Central memory CD8-positive, alpha-beta T cell (primary cell): ENCODE measurements at regions not wholly inside any gene's neighbourhood (a gene's known extent, or its start where the extent isn't known, plus 50 kb on each side); places are given as distances from the start of the nearest gene placed in this dataset.

Experiments used
- ATAC-seq: fragments of 150-1000 bp; cut with Tn5 transposase; replicated peaks from 2 replicates; pipeline ENCODE4 v1.10.0; 2022; ENCODE audit warnings: mild to moderate bottlenecking, moderate FRiP score, moderate number of reproducible peaks; ENCODE audit not compliant: poor library complexity, severe bottlenecking; ENCODE audit errors: extremely low read depth
- DNase-seq, 2 donors: peaks; one replicate each; pipeline ENCODE4 v3.0.0; 2021; ENCODE audit warnings: low spot score in 2 of 2
- H3K27ac Mint-ChIP-seq: one replicate; pipeline ENCODE4 v1.8.0; 2022; ENCODE audit warnings: low read depth, mild to moderate bottlenecking, moderate library complexity, mixed read lengths
- H3K27me3 Mint-ChIP-seq: one replicate; pipeline ENCODE4 v1.8.0; 2022; ENCODE audit warnings: mixed read lengths
- H3K36me3 Mint-ChIP-seq: one replicate; pipeline ENCODE4 v1.8.0; 2022; ENCODE audit warnings: mild to moderate bottlenecking, moderate library complexity, mixed read lengths; ENCODE audit not compliant: insufficient read depth
- H3K4me1 Mint-ChIP-seq: one replicate; pipeline ENCODE4 v1.8.0; 2022; ENCODE audit warnings: mixed read lengths
- H3K4me3 Mint-ChIP-seq: one replicate; pipeline ENCODE4 v1.8.0; 2022; ENCODE audit warnings: mild to moderate bottlenecking, moderate library complexity, mixed read lengths
- H3K9me3 Mint-ChIP-seq: one replicate; pipeline ENCODE4 v1.8.0; 2022; ENCODE audit warnings: mixed read lengths

GRCh38 chr2:64227603-64228125 is 83.4 kb upstream of the PELI1 start:
- no peaks in the 10 kb centered on the region for H3K9me3 Mint-ChIP-seq
- H3K27ac Mint-ChIP-seq: no peak overlapping the region

GRCh38 chr2:64228126-64228678 is 84.0 kb upstream of the PELI1 start:
- peak overlapping the region; percentile 69 for H3K4me3 Mint-ChIP-seq
- H3K27me3 Mint-ChIP-seq: peaks cover 56% of the 10 kb centered on the region
- no peak overlapping the region for H3K27ac Mint-ChIP-seq
- H3K36me3 Mint-ChIP-seq: peaks cover 2% of the 10 kb centered on the region
- DNase-seq (no peak), ATAC-seq (peak; percentile 52)
- no peaks in the 10 kb centered on the region for H3K9me3 Mint-ChIP-seq
- H3K4me1 Mint-ChIP-seq: peaks cover 11% of the 10 kb centered on the region

More at GRCh38 chr2:64227603-64228125, 83.4 kb upstream of the PELI1 start:
- Mint-ChIP-seq H3K4me1 (peaks cover 11% of the 10 kb centered on the region), H3K27me3 (peaks cover 55% of the 10 kb centered on the region), H3K4me3 (peak overlapping the region; percentile 69), H3K36me3 (peaks cover 2% of the 10 kb centered on the region)
- no peak for DNase-seq
- no peak for ATAC-seq

DNA sequence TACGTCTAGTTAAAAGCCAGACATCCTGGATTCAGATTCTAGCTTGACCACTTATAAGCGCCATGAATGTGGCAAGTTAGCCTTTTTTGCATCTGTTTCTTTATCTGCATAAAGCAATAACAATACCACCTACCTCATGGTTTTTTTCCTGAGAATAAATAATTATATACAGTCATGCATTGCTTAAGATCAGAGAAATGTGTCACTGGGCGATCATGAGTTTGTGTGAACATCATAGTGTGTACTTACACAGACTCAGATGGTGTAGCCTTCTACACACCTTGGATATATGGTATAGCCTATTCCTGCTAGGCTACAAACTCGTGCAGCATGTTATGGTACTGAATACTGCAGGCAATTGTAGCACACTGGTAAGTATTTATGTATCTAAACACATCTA is 84.7 kb upstream of the PELI1 start:
- ATAC-seq (no peak), DNase-seq (no peak)
- Mint-ChIP-seq H3K27me3 (peaks cover 56% of the 10 kb centered on the region), H3K4me1 (peaks cover 11% of the 10 kb centered on the region), H3K9me3 (no peaks in the 10 kb centered on the region), H3K27ac (no peak overlapping the region), H3K36me3 (peaks cover 2% of the 10 kb centered on the region), H3K4me3 (peak overlapping the region; percentile 69)

- no peaks in the 10 kb centered on the region for H3K9me3 Mint-ChIP-seq
- H3K27ac Mint-ChIP-seq: no peak overlapping the region
- peaks cover 56% of the 10 kb centered on the region for H3K27me3 Mint-ChIP-seq
- ATAC-seq (no peak), DNase-seq (no peak)
- peaks cover 2% of the 10 kb centered on the region for H3K36me3 Mint-ChIP-seq
- no peak overlapping the region for H3K4me3 Mint-ChIP-seq
- H3K4me1 Mint-ChIP-seq: peaks cover 11% of the 10 kb centered on the region
Measured at GRCh38 chr2:64230540-64230939, 86.3 kb upstream of the PELI1 start.

- Mint-ChIP-seq H3K36me3 (peaks cover 2% of the 10 kb centered on the region), H3K9me3 (no peaks in the 10 kb centered on the region), H3K27ac (no peak overlapping the region), H3K4me1 (peaks cover 11% of the 10 kb centered on the region), H3K4me3 (no peak overlapping the region), H3K27me3 (peaks cover 55% of the 10 kb centered on the region)
- DNase-seq (no peak), ATAC-seq (no peak)
Measured at GRCh38 chr2:64232266-64232665, 88.0 kb upstream of the PELI1 start.

DNA sequence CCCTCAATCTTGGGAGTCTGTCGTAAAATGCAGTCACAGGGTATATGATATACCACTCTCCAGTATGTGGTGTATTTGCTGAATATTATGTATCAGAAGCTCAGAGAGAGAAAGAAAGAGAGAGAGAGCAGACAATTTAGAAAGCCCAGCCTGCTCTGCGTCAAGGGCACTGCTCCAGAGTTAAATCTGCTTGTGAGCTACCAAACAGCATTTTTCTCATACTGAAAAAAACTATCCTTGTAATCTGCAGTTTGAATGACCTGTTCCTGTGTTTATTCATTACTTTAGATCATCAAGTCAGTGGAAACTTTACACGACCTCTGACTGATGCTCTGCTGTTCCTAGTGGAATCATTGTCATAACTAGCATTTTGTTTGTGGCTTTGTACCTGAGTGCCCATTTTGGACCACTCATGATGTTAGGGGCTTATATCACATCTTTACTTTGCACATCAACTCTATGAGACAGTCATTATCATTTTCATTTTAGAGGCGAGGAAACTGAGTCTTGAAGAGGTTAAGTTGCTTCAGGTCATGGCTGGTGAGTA is 89.2 kb upstream of the PELI1 start:
- Mint-ChIP-seq H3K36me3 (no peaks in the 10 kb centered on the region), H3K9me3 (no peaks in the 10 kb centered on the region), H3K27ac (no peak overlapping the region), H3K27me3 (peaks cover 43% of the 10 kb centered on the region), H3K4me3 (no peak overlapping the region), H3K4me1 (peaks cover 6% of the 10 kb centered on the region)
- ATAC-seq: no peak
- no peak for DNase-seq

DNA sequence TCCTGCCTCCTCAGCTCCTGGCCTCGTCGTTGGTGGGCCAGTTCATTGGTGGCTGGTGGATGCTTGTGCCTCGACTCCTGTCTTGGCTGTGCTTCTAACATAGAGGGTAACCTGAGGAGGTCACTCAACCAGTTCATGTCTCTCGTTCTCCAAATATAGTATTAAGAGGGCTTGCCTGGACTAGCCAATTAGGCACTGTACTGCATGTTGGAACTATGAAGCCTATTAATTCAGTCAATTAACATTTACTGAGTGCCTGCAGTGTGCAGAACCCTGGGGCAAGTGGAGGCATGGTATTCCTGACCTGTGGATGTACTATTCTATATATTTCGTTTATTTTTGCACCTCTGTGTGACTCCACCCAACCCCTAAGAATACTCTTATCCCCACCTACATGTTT is 89.9 kb upstream of the PELI1 start:
- no peak overlapping the region for H3K4me3 Mint-ChIP-seq
- H3K27ac Mint-ChIP-seq: no peak overlapping the region
- H3K27me3 Mint-ChIP-seq: peaks cover 36% of the 10 kb centered on the region
- H3K36me3 Mint-ChIP-seq: no peaks in the 10 kb centered on the region
- H3K4me1 Mint-ChIP-seq: no peaks in the 10 kb centered on the region
- no peak for ATAC-seq
- no peaks in the 10 kb centered on the region for H3K9me3 Mint-ChIP-seq
- no peak for DNase-seq

DNA sequence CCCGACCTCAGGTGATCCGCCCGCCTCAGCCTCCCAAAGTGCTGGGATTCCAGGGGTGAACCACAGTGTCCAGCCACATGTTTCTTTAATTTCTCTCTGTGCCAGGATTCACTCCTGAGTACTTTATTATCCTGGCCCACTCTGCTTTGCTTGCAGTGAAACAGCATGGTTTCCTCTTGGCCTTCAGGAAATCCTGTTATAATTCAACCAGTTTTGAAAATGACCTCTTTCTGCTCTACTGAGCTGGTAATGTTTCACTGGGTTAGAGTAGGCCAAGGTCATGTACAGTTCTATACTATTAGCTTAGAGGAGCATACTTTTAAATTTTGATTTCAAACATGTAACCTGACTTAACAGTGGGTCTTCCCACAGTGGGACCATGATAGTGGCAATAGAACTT is 90.6 kb upstream of the PELI1 start:
- H3K27ac Mint-ChIP-seq: peak overlapping the region; percentile 42
- H3K27me3 Mint-ChIP-seq: peaks cover 30% of the 10 kb centered on the region
- no peak for DNase-seq
- H3K9me3 Mint-ChIP-seq: no peaks in the 10 kb centered on the region
- no peaks in the 10 kb centered on the region for H3K36me3 Mint-ChIP-seq
- H3K4me3 Mint-ChIP-seq: no peak overlapping the region
- H3K4me1 Mint-ChIP-seq: no peaks in the 10 kb centered on the region
- no peak for ATAC-seq

GRCh38 chr2:64237266-64237665 is 93.0 kb upstream of the PELI1 start:
- Mint-ChIP-seq H3K4me1 (no peaks in the 10 kb centered on the region), H3K4me3 (no peak overlapping the region), H3K36me3 (no peaks in the 10 kb centered on the region), H3K27ac (no peak overlapping the region), H3K27me3 (peaks cover 5% of the 10 kb centered on the region), H3K9me3 (no peaks in the 10 kb centered on the region)
- ATAC-seq (no peak), DNase-seq (no peak)

DNA sequence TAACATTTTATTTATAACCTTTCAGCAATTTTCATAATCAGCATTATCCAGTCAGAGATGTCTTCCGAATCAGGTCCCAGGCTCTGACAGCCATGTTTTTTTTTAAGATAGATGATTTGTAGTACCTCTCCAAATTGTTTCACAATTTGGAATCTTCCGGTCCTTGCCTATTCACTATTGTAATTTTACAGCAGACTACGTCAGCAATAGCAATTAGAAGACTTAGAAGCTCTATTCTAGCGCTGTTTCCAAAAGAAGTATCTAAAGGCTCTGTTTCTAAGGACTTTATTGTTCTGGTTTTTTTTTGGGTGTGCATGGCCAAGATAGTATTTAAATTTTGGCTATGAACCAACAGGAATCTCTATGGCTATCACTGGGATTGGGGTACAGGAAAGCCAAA is 94.6 kb upstream of the PELI1 start:
- Mint-ChIP-seq H3K9me3 (no peaks in the 10 kb centered on the region), H3K27me3 (no peaks in the 10 kb centered on the region), H3K4me1 (no peaks in the 10 kb centered on the region), H3K4me3 (no peak overlapping the region), H3K36me3 (no peaks in the 10 kb centered on the region), H3K27ac (no peak overlapping the region)
- DNase-seq: no peak
- ATAC-seq: no peak

DNA sequence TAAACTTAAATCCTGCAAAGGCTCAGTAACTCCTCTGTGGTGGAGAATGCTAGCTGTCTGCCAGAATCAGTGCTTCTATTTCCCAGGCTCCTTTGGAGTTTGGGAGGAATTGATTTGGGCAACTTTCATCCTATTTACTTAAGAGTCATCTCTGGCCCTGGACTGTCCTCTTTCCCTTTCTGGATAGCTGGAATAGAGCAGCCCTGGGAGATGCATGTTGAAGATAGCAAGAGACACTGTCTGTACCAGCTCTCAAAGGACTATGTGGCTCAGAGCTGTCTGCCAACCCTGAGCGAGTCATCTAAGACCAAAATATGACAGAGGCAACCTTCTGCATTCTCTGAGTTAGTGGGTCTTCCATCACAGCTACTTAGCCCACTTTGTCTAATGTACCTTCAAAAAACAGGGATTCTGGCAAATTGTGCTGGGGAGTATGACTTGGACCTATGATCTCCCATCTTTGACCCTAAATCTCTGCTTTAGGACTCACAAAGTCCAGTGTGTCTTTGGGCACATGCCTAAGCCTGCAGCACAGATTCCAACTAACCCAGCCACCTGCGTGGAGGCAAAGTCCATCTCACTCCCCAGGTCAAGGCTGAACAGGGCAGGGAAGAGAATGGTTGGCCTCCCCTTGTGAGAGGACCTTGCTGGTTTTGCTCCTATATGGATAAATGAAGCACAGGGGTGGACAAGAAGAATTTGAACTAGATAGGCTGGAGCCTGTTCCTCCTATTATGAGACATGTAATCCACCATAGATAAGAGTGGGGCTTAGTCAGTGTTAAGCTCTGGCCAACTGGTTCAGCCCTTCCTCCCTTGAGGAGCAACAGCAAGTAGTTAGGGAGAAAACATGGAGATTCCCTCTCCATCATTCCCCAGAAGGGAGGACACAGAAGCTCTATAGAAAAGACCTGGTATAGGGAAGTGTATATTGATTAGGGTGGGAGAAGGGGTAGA is 99.1 kb upstream of the PELI1 start:
- H3K27me3 Mint-ChIP-seq: peaks cover 5% of the 10 kb centered on the region
- ATAC-seq: no peak
- H3K36me3 Mint-ChIP-seq: no peaks in the 10 kb centered on the region
- H3K4me1 Mint-ChIP-seq: no peaks in the 10 kb centered on the region
- no peak for DNase-seq
- H3K9me3 Mint-ChIP-seq: no peaks in the 10 kb centered on the region
- H3K27ac Mint-ChIP-seq: no peak overlapping the region
- H3K4me3 Mint-ChIP-seq: no peak overlapping the region

- Mint-ChIP-seq H3K27me3 (peaks cover 9% of the 10 kb centered on the region), H3K27ac (no peak overlapping the region), H3K4me1 (no peaks in the 10 kb centered on the region), H3K4me3 (no peak overlapping the region), H3K36me3 (no peaks in the 10 kb centered on the region), H3K9me3 (no peaks in the 10 kb centered on the region)
- DNase-seq (no peak), ATAC-seq (no peak)
Measured at GRCh38 chr2:64244037-64244416, 99.8 kb upstream of the PELI1 start.

- no peaks in the 10 kb centered on the region for H3K36me3 Mint-ChIP-seq
- DNase-seq (no peak), ATAC-seq (no peak)
- H3K9me3 Mint-ChIP-seq: no peaks in the 10 kb centered on the region
- H3K27me3 Mint-ChIP-seq: peaks cover 9% of the 10 kb centered on the region
- H3K27ac Mint-ChIP-seq: no peak overlapping the region
- no peaks in the 10 kb centered on the region for H3K4me1 Mint-ChIP-seq
- no peak overlapping the region for H3K4me3 Mint-ChIP-seq
Measured at GRCh38 chr2:64245631-64246030, 101.4 kb upstream of the PELI1 start.
